ENCODE measurements at regions not wholly inside any gene's neighbourhood (a gene's known extent, or its start where the extent isn't known, plus 50 kb on each side); places are given as distances from the start of the nearest gene placed in this dataset.
A peak's percentile ranks its signal among the peaks of the same experiment; 100 is the strongest.
"Not testable (repeated sequence)": the region's sequence is repeated elsewhere in the genome, so short reads cannot be mapped to it uniquely, and the experiment has no call there.

DNA sequence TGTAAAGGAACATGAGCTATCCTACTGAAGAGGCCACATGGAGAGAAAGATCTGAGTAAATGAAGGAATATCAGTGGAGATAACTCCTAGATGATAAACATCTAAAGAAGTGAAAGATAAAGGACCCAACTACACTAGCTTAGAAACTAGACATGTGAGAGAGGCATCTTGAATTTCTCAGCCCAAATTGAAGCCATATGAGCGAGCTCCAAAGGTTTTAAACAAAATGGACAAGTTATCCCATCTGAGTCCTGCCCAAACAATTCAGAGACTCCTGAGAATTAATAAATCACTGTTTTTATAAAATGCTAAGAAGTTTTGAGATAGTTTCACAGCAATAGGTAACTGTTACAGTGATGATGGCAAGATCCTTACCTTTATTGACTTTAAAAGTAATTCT, 438.9 kb downstream of the NAV3 start:
- Histone ChIP-seq H3K9me3 (replicated peaks; ENCODE audit: low read length) (no peaks in the 10 kb centered on the region), H3K36me3 (ENCODE audit: insufficient read depth, low read length) (no peaks in the 10 kb centered on the region), H3K4me2 (ENCODE audit: low read length) (no peak overlapping the region), H3K27me3 (ENCODE audit: control insufficient read depth, insufficient read depth, low read length) (no peaks in the 10 kb centered on the region), H3K9ac (ENCODE audit: low read depth, low read length) (no peak overlapping the region), H3K4me3 (ENCODE audit: low read length) (no peak overlapping the region), H3K4me1 (ENCODE audit: control insufficient read depth, insufficient read depth, low read length) (no peaks in the 10 kb centered on the region)

GRCh38 chr12:78271546-78271945, 440.9 kb downstream of the NAV3 start:
- no peak overlapping the region for H3K9ac ChIP-seq (ENCODE audit: low read depth, low read length)
- no peak overlapping the region for H3K4me2 ChIP-seq (ENCODE audit: low read length)
- no peak overlapping the region for H3K4me3 ChIP-seq (ENCODE audit: low read length)

DNA sequence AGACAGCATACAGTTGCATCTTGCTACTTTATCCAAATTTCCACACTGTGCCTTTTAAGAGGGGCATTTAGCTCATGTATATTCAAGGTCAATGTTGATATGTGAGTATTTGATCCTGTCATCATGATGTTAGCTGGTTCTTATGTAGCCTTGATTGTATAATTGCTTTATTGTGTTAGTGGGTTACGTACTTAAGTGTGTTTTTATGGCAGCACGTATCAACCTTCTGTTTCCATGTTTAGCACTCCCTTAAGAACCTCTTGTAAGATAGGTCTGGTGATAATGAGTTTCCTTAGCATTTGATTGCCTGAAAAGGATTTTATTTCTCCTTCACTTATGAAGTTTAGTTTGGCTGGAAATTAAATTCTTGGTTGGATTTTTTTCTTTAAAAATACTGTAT, 445.2 kb downstream of the NAV3 start:
- H3K4me1 ChIP-seq (ENCODE audit: control insufficient read depth, insufficient read depth, low read length): no peaks in the 10 kb centered on the region

More at GRCh38 chr12:78271546-78271945, 440.9 kb downstream of the NAV3 start:
- Histone ChIP-seq H3K36me3 (ENCODE audit: insufficient read depth, low read length) (no peaks in the 10 kb centered on the region), H3K4me1 (ENCODE audit: control insufficient read depth, insufficient read depth, low read length) (no peaks in the 10 kb centered on the region), H3K27me3 (ENCODE audit: control insufficient read depth, insufficient read depth, low read length) (no peaks in the 10 kb centered on the region), H3K9me3 (replicated peaks; ENCODE audit: low read length) (no peaks in the 10 kb centered on the region)

DNA sequence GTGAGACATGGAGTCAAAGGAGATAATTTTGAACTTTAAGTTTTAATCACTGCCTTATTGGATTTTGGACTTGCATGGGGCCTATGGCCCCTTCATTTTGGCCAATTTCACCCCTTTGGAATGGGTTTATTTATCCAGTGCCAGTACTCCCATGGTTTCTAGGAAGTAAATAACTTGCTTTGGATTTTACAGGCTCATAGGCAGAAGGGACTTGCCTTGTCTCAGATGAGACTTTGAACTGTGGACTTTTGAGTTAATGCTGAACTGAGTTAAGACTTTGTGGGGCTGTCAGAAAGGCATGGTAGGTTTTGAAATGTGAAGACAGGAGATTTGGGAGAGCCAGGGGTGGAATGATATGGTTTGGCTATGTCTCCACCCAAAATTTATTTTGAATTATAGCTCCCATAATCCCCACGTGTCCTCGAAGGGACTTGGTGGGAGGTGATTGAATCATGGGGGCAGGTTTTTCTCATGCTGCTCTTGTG, 448.1 kb downstream of the NAV3 start:
- Histone ChIP-seq H3K4me3 (ENCODE audit: low read length) (no peak overlapping the region), H3K9ac (ENCODE audit: low read depth, low read length) (no peak overlapping the region)

More for the DNA sequence above, 445.2 kb downstream of the NAV3 start:
- no peaks in the 10 kb centered on the region for H3K27me3 ChIP-seq (ENCODE audit: control insufficient read depth, insufficient read depth, low read length)
- H3K9ac ChIP-seq (ENCODE audit: low read depth, low read length): no peak overlapping the region
- no peak overlapping the region for H3K4me2 ChIP-seq (ENCODE audit: low read length)
- H3K9me3 ChIP-seq (replicated peaks; ENCODE audit: low read length): no peaks in the 10 kb centered on the region
- H3K4me3 ChIP-seq (ENCODE audit: low read length): no peak overlapping the region
- no peaks in the 10 kb centered on the region for H3K36me3 ChIP-seq (ENCODE audit: insufficient read depth, low read length)

GRCh38 chr12:78279567-78279966, 448.9 kb downstream of the NAV3 start:
- Histone ChIP-seq H3K27me3 (ENCODE audit: control insufficient read depth, insufficient read depth, low read length) (no peaks in the 10 kb centered on the region), H3K9me3 (replicated peaks; ENCODE audit: low read length) (no peaks in the 10 kb centered on the region), H3K4me1 (ENCODE audit: control insufficient read depth, insufficient read depth, low read length) (peaks cover 5% of the 10 kb centered on the region)

More for the DNA sequence above, 448.1 kb downstream of the NAV3 start:
- H3K9me3 ChIP-seq (replicated peaks; ENCODE audit: low read length): no peaks in the 10 kb centered on the region
- no peaks in the 10 kb centered on the region for H3K36me3 ChIP-seq (ENCODE audit: insufficient read depth, low read length)
- no peaks in the 10 kb centered on the region for H3K27me3 ChIP-seq (ENCODE audit: control insufficient read depth, insufficient read depth, low read length)
- H3K4me1 ChIP-seq (ENCODE audit: control insufficient read depth, insufficient read depth, low read length): peaks cover 5% of the 10 kb centered on the region
- H3K4me2 ChIP-seq (ENCODE audit: low read length): no peak overlapping the region

GRCh38 chr12:78281102-78281501, 450.4 kb downstream of the NAV3 start:
- H3K27me3 ChIP-seq (ENCODE audit: control insufficient read depth, insufficient read depth, low read length); H3K9me3 ChIP-seq (replicated peaks; ENCODE audit: low read length); H3K9ac ChIP-seq (ENCODE audit: low read depth, low read length); H3K4me3 ChIP-seq (ENCODE audit: low read length); H3K4me1 ChIP-seq (ENCODE audit: control insufficient read depth, insufficient read depth, low read length); H3K36me3 ChIP-seq (ENCODE audit: insufficient read depth, low read length); H3K4me2 ChIP-seq (ENCODE audit: low read length): not testable (repeated sequence)

More at GRCh38 chr12:78279567-78279966, 448.9 kb downstream of the NAV3 start:
- Histone ChIP-seq H3K9ac (ENCODE audit: low read depth, low read length) (no peak overlapping the region), H3K36me3 (ENCODE audit: insufficient read depth, low read length) (no peaks in the 10 kb centered on the region), H3K4me2 (ENCODE audit: low read length) (no peak overlapping the region), H3K4me3 (ENCODE audit: low read length) (no peak overlapping the region)

- Histone ChIP-seq H3K4me1 (ENCODE audit: control insufficient read depth, insufficient read depth, low read length) (peaks cover 8% of the 10 kb centered on the region), H3K27me3 (ENCODE audit: control insufficient read depth, insufficient read depth, low read length) (no peaks in the 10 kb centered on the region), H3K4me2 (ENCODE audit: low read length) (no peak overlapping the region), H3K9ac (ENCODE audit: low read depth, low read length) (no peak overlapping the region), H3K4me3 (ENCODE audit: low read length) (no peak overlapping the region), H3K36me3 (ENCODE audit: insufficient read depth, low read length) (no peaks in the 10 kb centered on the region), H3K9me3 (replicated peaks; ENCODE audit: low read length) (no peaks in the 10 kb centered on the region)
Observed at GRCh38 chr12:78284417-78284816, 453.7 kb downstream of the NAV3 start.

DNA sequence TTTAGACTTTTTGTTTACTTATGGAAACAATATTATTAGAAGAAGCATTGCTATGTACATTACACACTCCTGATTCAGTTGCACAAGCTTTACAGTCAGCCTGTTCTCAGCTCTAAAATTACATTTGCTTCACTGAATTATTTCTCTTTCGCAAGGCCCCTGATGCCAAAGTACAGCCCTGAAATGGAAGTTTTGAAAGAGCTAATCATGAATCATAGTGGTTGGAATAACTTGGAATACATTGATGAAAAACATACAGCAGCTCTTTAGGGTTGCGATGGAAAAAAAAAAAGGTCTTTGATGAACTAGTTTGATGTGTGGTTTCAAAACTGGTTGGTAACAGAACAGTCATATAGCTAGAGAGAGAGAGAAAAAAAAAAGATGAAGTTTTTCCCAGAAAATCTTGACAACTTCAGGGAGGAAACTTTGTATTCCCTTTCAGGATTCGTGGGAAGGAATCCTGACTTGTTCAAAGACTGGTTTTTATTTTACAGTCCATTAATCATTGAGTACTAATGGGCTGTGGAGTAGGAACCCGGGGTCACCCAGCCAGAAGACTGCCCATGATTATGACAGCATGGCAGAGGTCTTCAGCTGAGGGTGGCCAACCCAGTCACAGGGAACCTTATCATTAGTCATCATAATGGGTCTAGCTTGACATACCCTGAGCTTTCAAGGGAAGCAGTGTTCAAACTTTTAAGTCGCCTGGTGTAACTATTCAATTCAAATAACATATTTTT, 460.1 kb downstream of the NAV3 start:
- Histone ChIP-seq H3K27me3 (ENCODE audit: control insufficient read depth, insufficient read depth, low read length) (no peaks in the 10 kb centered on the region), H3K36me3 (ENCODE audit: insufficient read depth, low read length) (no peaks in the 10 kb centered on the region), H3K4me2 (ENCODE audit: low read length) (peak overlapping the region; percentile 68), H3K4me3 (ENCODE audit: low read length) (no peak overlapping the region), H3K9ac (ENCODE audit: low read depth, low read length) (peak overlapping the region; percentile 81), H3K4me1 (ENCODE audit: control insufficient read depth, insufficient read depth, low read length) (peaks cover 44% of the 10 kb centered on the region), H3K9me3 (replicated peaks; ENCODE audit: low read length) (no peaks in the 10 kb centered on the region)

DNA sequence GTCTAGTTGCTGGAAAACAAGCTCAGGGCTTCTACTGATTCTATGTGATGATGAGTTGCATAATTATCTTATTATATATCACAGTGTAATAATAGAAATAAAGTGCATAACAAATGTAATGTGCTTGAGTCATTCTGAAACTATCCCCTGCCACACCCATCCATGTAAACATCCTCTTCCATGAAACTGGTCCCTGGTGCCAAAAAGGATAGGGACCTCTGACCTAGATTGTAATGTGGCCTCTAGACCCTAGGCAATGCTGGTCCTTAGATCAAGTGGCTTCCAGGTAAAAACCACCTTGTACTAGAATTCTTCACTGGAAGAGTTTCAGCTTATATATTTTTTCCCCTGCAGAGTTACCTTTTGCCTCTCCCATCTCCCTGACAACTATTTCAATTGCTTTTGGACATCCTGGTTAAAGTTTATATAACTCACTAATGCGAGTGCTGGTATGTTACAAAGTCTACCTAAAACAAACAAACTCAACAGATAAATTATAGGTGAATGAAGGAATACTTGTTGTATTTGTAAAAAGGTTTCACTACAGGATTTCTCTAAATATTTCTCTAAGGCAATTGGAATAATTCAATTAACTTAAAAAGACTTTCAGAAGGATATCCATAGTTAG, 462.5 kb downstream of the NAV3 start:
- H3K36me3 ChIP-seq (ENCODE audit: insufficient read depth, low read length): no peaks in the 10 kb centered on the region
- peaks cover 44% of the 10 kb centered on the region for H3K4me1 ChIP-seq (ENCODE audit: control insufficient read depth, insufficient read depth, low read length)
- no peaks in the 10 kb centered on the region for H3K27me3 ChIP-seq (ENCODE audit: control insufficient read depth, insufficient read depth, low read length)
- H3K9me3 ChIP-seq (replicated peaks; ENCODE audit: low read length): no peaks in the 10 kb centered on the region
- H3K4me3 ChIP-seq (ENCODE audit: low read length): no peak overlapping the region
- H3K4me2 ChIP-seq (ENCODE audit: low read length): peak overlapping the region; percentile 39
- no peak overlapping the region for H3K9ac ChIP-seq (ENCODE audit: low read depth, low read length)

GRCh38 chr12:78301282-78301681, 470.6 kb downstream of the NAV3 start:
- H3K36me3 ChIP-seq (ENCODE audit: insufficient read depth, low read length); H3K9ac ChIP-seq (ENCODE audit: low read depth, low read length); H3K4me2 ChIP-seq (ENCODE audit: low read length); H3K4me3 ChIP-seq (ENCODE audit: low read length); H3K4me1 ChIP-seq (ENCODE audit: control insufficient read depth, insufficient read depth, low read length); H3K9me3 ChIP-seq (replicated peaks; ENCODE audit: low read length); H3K27me3 ChIP-seq (ENCODE audit: control insufficient read depth, insufficient read depth, low read length): not testable (repeated sequence)

GRCh38 chr12:78305808-78306207, 475.1 kb downstream of the NAV3 start:
- H3K27me3 ChIP-seq (ENCODE audit: control insufficient read depth, insufficient read depth, low read length): no peaks in the 10 kb centered on the region
- H3K4me3 ChIP-seq (ENCODE audit: low read length): no peak overlapping the region
- no peak overlapping the region for H3K4me2 ChIP-seq (ENCODE audit: low read length)
- H3K4me1 ChIP-seq (ENCODE audit: control insufficient read depth, insufficient read depth, low read length): peaks cover 12% of the 10 kb centered on the region
- H3K9me3 ChIP-seq (replicated peaks; ENCODE audit: low read length): no peaks in the 10 kb centered on the region
- no peak overlapping the region for H3K9ac ChIP-seq (ENCODE audit: low read depth, low read length)
- no peaks in the 10 kb centered on the region for H3K36me3 ChIP-seq (ENCODE audit: insufficient read depth, low read length)

- H3K27me3 ChIP-seq (ENCODE audit: control insufficient read depth, insufficient read depth, low read length): no peaks in the 10 kb centered on the region
- no peaks in the 10 kb centered on the region for H3K36me3 ChIP-seq (ENCODE audit: insufficient read depth, low read length)
- peaks cover 7% of the 10 kb centered on the region for H3K4me1 ChIP-seq (ENCODE audit: control insufficient read depth, insufficient read depth, low read length)
- no peak overlapping the region for H3K9ac ChIP-seq (ENCODE audit: low read depth, low read length)
- H3K9me3 ChIP-seq (replicated peaks; ENCODE audit: low read length): no peaks in the 10 kb centered on the region
- H3K4me3 ChIP-seq (ENCODE audit: low read length): no peak overlapping the region
- H3K4me2 ChIP-seq (ENCODE audit: low read length): no peak overlapping the region
Observed at GRCh38 chr12:78306236-78306635, 475.5 kb downstream of the NAV3 start.

All from skeletal muscle satellite cell (primary cell).